22Rv1 (cell line): ENCODE measurements at regions not wholly inside any gene's neighbourhood (a gene's known extent, or its start where the extent isn't known, plus 50 kb on each side); places are given as distances from the start of the nearest gene placed in this dataset.

Source experiments
- ZFX ChIP-seq: fragments of 450-650 bp; IDR thresholded peaks from 2 replicates; pipeline ENCODE4 v1.6.1; 2017; ENCODE audit warnings: antibody characterized with exemption, borderline replicate concordance
- TF ChIP-seq, protein P1 (sequence below): fragments of 450-650 bp; IDR thresholded peaks from 2 replicates; pipeline ENCODE4 v1.5.1; 2017; ENCODE audit warnings: mild to moderate bottlenecking

DNA sequence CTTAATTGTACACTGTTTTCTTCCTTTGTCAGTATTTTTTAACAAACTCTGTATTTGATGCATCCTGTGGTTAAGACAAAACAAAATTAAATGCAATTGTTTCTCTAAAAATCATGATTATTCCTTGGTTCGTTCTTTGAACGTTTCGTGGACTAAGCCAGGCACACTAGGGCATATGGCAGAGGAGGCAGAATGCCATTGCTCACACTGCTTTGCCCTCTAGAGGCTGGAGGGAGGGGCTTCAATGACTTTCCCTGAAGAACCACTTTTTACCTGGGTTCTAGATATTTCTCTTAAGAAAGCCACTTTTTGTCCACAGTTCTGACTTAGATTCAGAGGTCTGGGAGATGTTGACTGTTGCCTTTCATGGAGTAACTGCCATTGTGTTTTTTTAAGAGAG, 236.2 kb upstream of the ADAMTSL1 start:
- TF ChIP-seq, protein P1, sequence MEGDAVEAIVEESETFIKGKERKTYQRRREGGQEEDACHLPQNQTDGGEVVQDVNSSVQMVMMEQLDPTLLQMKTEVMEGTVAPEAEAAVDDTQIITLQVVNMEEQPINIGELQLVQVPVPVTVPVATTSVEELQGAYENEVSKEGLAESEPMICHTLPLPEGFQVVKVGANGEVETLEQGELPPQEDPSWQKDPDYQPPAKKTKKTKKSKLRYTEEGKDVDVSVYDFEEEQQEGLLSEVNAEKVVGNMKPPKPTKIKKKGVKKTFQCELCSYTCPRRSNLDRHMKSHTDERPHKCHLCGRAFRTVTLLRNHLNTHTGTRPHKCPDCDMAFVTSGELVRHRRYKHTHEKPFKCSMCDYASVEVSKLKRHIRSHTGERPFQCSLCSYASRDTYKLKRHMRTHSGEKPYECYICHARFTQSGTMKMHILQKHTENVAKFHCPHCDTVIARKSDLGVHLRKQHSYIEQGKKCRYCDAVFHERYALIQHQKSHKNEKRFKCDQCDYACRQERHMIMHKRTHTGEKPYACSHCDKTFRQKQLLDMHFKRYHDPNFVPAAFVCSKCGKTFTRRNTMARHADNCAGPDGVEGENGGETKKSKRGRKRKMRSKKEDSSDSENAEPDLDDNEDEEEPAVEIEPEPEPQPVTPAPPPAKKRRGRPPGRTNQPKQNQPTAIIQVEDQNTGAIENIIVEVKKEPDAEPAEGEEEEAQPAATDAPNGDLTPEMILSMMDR = no peak
- no peak for TF ChIP-seq ZFX
